Keratinocyte (primary cell): ENCODE measurements at regions not wholly inside any gene's neighbourhood (a gene's known extent, or its start where the extent isn't known, plus 50 kb on each side); places are given as distances from the start of the nearest gene placed in this dataset.

Experiments used
- DNase-seq: peaks from one replicate; pipeline ENCODE4 v3.0.0-alpha.2; 2011; ENCODE audit warnings: low read depth, missing footprints, low spot score
- FAIRE-seq: peaks from 2 replicates; lab custom pipeline; 2011; peaks lifted over from hg19 to GRCh38; lab: Jason Lieb, UNC
- H2AFZ ChIP-seq: 2 replicates; pipeline ENCODE4 v1.6.0; 2012; ENCODE audit warnings: low read length, control low read depth, inconsistent platforms; ENCODE audit not compliant: control insufficient read depth
- H3K27ac ChIP-seq: 2 replicates; pipeline ENCODE4 v1.5.1; 2011; ENCODE audit warnings: low read length; ENCODE audit not compliant: control insufficient read depth, insufficient read depth
- H3K27me3 ChIP-seq: 3 replicates; pipeline ENCODE4 v1.6.0; 2011; ENCODE audit warnings: low read length; ENCODE audit not compliant: control insufficient read depth, insufficient read depth; ENCODE audit errors: extremely low read depth
- H3K36me3 ChIP-seq, 2 experiments: 2 replicates in 1 of 2; 3 replicates in 1 of 2; pipeline ENCODE4 v1.5.1; 2011; ENCODE audit warnings: low read length in 2 of 2, mild to moderate bottlenecking in 1 of 2; ENCODE audit not compliant: control insufficient read depth in 2 of 2, insufficient read depth in 2 of 2; ENCODE audit errors: extremely low read depth in 1 of 2
- H3K4me1 ChIP-seq: 3 replicates; pipeline ENCODE4 v1.5.1; 2011; ENCODE audit warnings: low read length; ENCODE audit not compliant: control insufficient read depth, insufficient read depth; ENCODE audit errors: extremely low read depth
- H3K4me2 ChIP-seq: 3 replicates; pipeline ENCODE4 v1.6.0; 2011; ENCODE audit warnings: low read depth, low read length; ENCODE audit not compliant: control insufficient read depth, insufficient read depth; ENCODE audit errors: extremely low read depth
- H3K4me3 ChIP-seq, 3 experiments: fragments of 200-600 bp in 1 of 3; sonication (generic) in 1 of 3; 2 replicates in 2 of 3; 3 replicates in 1 of 3; pipeline ENCODE4 v1.5.1; 2011 to 2016; ENCODE audit warnings: low read length in 3 of 3, mild to moderate bottlenecking in 3 of 3, control low read depth in 2 of 3, inconsistent platforms in 1 of 3, low read depth in 1 of 3, mixed read lengths in 1 of 3, mixed run types in 1 of 3, moderate library complexity in 1 of 3; ENCODE audit not compliant: control insufficient read depth in 2 of 3, insufficient read depth in 2 of 3; ENCODE audit errors: extremely low read depth in 1 of 3
- H3K79me2 ChIP-seq: 2 replicates; pipeline ENCODE4 v1.6.0; 2012; ENCODE audit warnings: low read length; ENCODE audit not compliant: control insufficient read depth, insufficient read depth
- H3K9ac ChIP-seq: 3 replicates; pipeline ENCODE4 v1.6.0; 2011; ENCODE audit warnings: low read length; ENCODE audit not compliant: control insufficient read depth, insufficient read depth; ENCODE audit errors: extremely low read depth
- H3K9me1 ChIP-seq: 3 replicates; pipeline ENCODE4 v1.6.0; 2011; ENCODE audit warnings: low read length; ENCODE audit not compliant: control insufficient read depth, insufficient read depth; ENCODE audit errors: extremely low read depth
- H3K9me3 ChIP-seq: 2 replicates; pipeline ENCODE4 v1.5.1; 2012; ENCODE audit warnings: low read depth, low read length; ENCODE audit not compliant: control insufficient read depth
- H4K20me1 ChIP-seq: 3 replicates; pipeline ENCODE4 v1.6.0; 2011; ENCODE audit warnings: low read length; ENCODE audit not compliant: control insufficient read depth, insufficient read depth; ENCODE audit errors: extremely low read depth
- CTCF ChIP-seq, 3 experiments: IDR thresholded peaks in 1 of 3; conservative IDR thresholded peaks in 1 of 3; optimal IDR thresholded peaks in 1 of 3; 2 replicates in 2 of 3; 3 replicates in 1 of 3; pipeline versions ENCODE3 to v1.5.1; 2011; ENCODE audit warnings: low read length in 3 of 3, mild to moderate bottlenecking in 3 of 3, moderate library complexity in 2 of 3, control low read depth in 1 of 3, inconsistent platforms in 1 of 3; ENCODE audit not compliant: insufficient read depth in 2 of 3; ENCODE audit errors: extremely low read depth in 1 of 3
- EZH2 ChIP-seq: IDR thresholded peaks from one replicate; pipeline ENCODE4 v1.6.1; 2012; ENCODE audit warnings: inconsistent platforms, mild to moderate bottlenecking, low read length, moderate library complexity
- dilution Hi-C: fragments of 300-500 bp; cut with MboI; formaldehyde crosslinking; loops from one replicate; pipeline ENCODE4 v1.7.0; 2020; ENCODE audit warnings: low sequenced_read_pairs; ENCODE audit not compliant: extremely low pct_ligation_motif_present

DNA sequence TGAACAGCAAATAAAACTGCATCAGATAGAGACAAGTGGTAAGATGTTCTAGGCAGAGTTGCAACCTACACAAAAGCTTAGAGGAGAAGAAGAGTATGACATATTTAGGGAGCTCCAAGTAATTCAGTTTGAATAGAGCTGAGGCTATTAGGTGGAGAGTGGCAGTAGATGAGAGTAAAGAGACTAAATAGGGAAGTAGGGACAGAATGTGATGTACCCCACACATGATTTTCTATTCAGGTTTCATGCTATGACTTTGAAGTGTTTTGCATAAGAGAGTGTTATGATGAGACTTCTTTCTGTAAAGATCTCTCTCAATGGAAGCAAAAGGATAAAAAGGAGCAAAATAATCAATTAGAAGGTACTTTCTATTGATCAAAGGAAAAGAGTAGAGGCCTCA lies 206.8 kb upstream of the ERBB4 start:
- no peaks in the 10 kb centered on the region for H3K27me3 ChIP-seq
- no peaks in the 10 kb centered on the region for H3K36me3 ChIP-seq
- no peaks in the 10 kb centered on the region for H3K4me1 ChIP-seq
- FAIRE-seq (no peak), DNase-seq (no peak)
- H3K27ac ChIP-seq = no peak overlapping the region
- H3K9ac ChIP-seq = no peak overlapping the region
- H3K9me3 ChIP-seq = no peaks in the 10 kb centered on the region
- no peak overlapping the region for H2AFZ ChIP-seq
- no peak overlapping the region for H3K4me2 ChIP-seq
- no peaks in the 10 kb centered on the region for H3K9me1 ChIP-seq
- H4K20me1 ChIP-seq = no peaks in the 10 kb centered on the region
- TF ChIP-seq EZH2 (no peak), CTCF (optimal IDR thresholded peaks at IDR 0.05 in 1 of 3, IDR thresholded peaks at IDR 0.05 in 1 of 3, conservative IDR thresholded peaks at IDR 0.05 in 1 of 3; ENCODE audit: extremely low read depth in 1 of 3, insufficient read depth in 2 of 3, low read length in 3 of 3) (no peak)
- dilution Hi-C loops = no loop called here
- H3K79me2 ChIP-seq = no peaks in the 10 kb centered on the region
- H3K4me3 ChIP-seq = no peak overlapping the region

DNA sequence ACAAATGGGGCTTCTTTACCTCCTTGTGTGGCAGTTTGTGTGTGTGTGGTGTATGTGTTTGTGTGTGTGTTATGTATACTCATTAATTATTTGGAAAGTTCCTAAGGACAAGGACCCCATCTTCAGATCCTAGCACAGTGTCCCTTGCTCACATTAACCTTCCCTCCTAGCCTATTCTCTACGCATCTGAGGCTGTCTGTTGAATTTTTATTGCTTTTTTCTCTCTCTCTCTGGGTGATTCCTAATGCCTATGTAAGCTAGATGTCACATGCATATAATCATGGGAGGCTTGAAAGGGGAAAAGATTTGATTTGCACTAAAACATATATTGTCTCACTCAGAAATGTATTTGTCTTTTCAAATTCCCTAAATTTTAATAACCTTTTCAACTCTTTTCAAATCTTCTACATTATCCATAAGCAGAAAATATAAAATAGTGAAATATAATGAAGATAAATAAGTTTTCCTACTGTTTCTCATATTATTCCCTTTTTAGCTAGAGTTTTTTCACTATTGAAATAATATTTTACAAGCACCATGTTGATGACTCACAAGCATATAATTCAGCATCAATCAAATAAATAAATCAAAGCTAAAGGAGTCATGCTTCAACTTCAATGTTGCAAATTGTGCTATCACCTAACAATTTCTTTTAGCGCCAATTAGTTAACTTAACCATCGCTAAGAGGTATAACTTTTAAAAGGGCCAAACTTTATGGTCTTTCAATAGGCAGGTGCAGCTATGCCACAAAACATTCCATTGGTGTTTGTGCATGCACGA lies 199.0 kb upstream of the ERBB4 start:
- dilution Hi-C loops = no loop called here
- DNase-seq = no peak
- Histone ChIP-seq H3K36me3 (no peaks in the 10 kb centered on the region), H3K4me2 (no peak overlapping the region), H3K9me3 (no peaks in the 10 kb centered on the region), H3K4me1 (no peaks in the 10 kb centered on the region), H3K4me3 (no peak overlapping the region), H4K20me1 (no peaks in the 10 kb centered on the region), H2AFZ (no peak overlapping the region), H3K9ac (no peak overlapping the region), H3K9me1 (no peaks in the 10 kb centered on the region), H3K79me2 (no peaks in the 10 kb centered on the region), H3K27me3 (no peaks in the 10 kb centered on the region), H3K27ac (no peak overlapping the region)
- FAIRE-seq = peak; percentile 60
- TF ChIP-seq EZH2 (no peak), CTCF (optimal IDR thresholded peaks at IDR 0.05 in 1 of 3, IDR thresholded peaks at IDR 0.05 in 1 of 3, conservative IDR thresholded peaks at IDR 0.05 in 1 of 3; ENCODE audit: extremely low read depth in 1 of 3, insufficient read depth in 2 of 3, low read length in 3 of 3) (no peak)
